Neural crest cell (in vitro differentiated cells): ENCODE measurements at regions not wholly inside any gene's neighbourhood (a gene's known extent, or its start where the extent isn't known, plus 50 kb on each side); places are given as distances from the start of the nearest gene placed in this dataset.

Experiments
- DNase-seq: peaks from one replicate; pipeline ENCODE4 v3.0.0; 2021; ENCODE audit warnings: low read depth, mixed read lengths, low spot score
- H3K27ac Mint-ChIP-seq: one replicate; pipeline ENCODE4 v1.8.0; 2021; ENCODE audit warnings: mild to moderate bottlenecking, mixed read lengths; ENCODE audit not compliant: unreplicated experiment
- H3K27me3 Mint-ChIP-seq: 2 replicates; pipeline ENCODE4 v1.8.0; 2021; ENCODE audit warnings: low read depth, mild to moderate bottlenecking, mixed read lengths
- H3K36me3 Mint-ChIP-seq: 2 replicates; pipeline ENCODE4 v1.8.0; 2021; ENCODE audit warnings: low read depth, mild to moderate bottlenecking, mixed read lengths
- H3K4me1 Mint-ChIP-seq: 2 replicates; pipeline ENCODE4 v1.8.0; 2021; ENCODE audit warnings: mixed read lengths
- H3K4me3 Mint-ChIP-seq: one replicate; pipeline ENCODE4 v1.8.0; 2021; ENCODE audit warnings: mild to moderate bottlenecking, mixed read lengths
- H3K9me3 Mint-ChIP-seq: 2 replicates; pipeline ENCODE4 v1.8.0; 2021; ENCODE audit warnings: mixed read lengths
- TF ChIP-seq, protein P1 (sequence below): fragments of 200-600 bp; sonication (generic); conservative IDR thresholded peaks from 2 replicates; pipeline ENCODE4 v1.5.0; 2021; ENCODE audit warnings: antibody characterized with exemption, mild to moderate bottlenecking

DNA sequence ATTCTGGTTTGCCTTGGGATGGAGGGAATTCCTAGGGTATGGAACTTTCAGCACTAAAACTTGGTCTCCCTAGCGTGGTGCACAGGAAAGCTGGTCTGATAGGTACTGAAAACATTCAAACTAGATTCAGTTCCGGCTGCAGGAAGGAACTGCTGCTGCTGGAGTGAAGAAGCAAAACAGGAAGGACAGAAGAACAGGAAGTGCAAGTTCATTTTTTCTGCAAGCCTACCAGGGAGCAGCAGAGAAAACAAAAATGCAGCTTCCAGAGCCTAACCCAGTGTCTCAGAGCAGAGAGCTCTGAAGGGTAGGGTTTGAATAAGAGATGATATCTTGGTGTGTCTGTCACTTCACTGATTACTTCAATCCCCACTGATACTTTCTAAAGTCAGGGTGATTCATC lies 165.2 kb downstream of the VRK1 start:
- Mint-ChIP-seq H3K27ac (no peak overlapping the region), H3K27me3 (no peaks in the 10 kb centered on the region), H3K4me3 (no peak overlapping the region), H3K36me3 (peaks cover 2% of the 10 kb centered on the region), H3K4me1 (no peaks in the 10 kb centered on the region), H3K9me3 (peaks cover 4% of the 10 kb centered on the region)
- DNase-seq = no peak
- TF ChIP-seq, protein P1, sequence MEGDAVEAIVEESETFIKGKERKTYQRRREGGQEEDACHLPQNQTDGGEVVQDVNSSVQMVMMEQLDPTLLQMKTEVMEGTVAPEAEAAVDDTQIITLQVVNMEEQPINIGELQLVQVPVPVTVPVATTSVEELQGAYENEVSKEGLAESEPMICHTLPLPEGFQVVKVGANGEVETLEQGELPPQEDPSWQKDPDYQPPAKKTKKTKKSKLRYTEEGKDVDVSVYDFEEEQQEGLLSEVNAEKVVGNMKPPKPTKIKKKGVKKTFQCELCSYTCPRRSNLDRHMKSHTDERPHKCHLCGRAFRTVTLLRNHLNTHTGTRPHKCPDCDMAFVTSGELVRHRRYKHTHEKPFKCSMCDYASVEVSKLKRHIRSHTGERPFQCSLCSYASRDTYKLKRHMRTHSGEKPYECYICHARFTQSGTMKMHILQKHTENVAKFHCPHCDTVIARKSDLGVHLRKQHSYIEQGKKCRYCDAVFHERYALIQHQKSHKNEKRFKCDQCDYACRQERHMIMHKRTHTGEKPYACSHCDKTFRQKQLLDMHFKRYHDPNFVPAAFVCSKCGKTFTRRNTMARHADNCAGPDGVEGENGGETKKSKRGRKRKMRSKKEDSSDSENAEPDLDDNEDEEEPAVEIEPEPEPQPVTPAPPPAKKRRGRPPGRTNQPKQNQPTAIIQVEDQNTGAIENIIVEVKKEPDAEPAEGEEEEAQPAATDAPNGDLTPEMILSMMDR = no peak

DNA sequence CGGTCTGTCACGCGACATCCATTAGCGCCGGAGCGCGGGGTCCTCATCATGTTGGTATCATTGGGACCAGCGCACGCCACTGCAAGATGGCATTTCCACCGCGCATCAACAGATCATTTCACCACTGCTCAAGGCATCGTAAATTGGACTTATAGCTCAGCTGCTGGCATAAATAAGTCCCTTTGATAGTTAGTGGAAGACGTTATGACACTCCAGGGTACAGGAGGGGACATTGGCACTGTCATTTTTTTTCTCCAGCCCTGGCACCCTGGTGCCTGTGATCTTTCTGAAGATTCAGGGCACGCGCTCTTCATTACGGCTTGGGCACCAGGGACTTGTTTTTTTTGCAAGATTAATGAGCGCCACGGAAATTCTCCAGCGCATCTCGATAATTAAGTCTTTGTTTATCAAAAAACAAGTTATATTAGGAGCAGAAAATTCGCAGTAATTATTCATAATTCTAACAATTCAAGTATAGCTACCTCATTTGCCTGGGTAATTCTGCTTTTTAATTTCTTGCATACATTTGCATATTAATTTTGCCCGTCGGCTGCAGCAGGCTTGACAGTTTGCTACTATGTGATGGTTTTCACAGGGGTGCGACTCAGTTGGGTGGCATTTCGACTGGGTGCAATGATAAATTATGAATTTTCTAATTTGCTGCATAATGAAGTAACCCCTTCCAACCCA lies 167.7 kb downstream of the VRK1 start:
- TF ChIP-seq, protein P1 = no peak
- no peaks in the 10 kb centered on the region for H3K27me3 Mint-ChIP-seq
- no peak for DNase-seq
- no peak overlapping the region for H3K27ac Mint-ChIP-seq
- H3K4me3 Mint-ChIP-seq = no peak overlapping the region
- H3K9me3 Mint-ChIP-seq = peaks cover 5% of the 10 kb centered on the region
- H3K4me1 Mint-ChIP-seq = no peaks in the 10 kb centered on the region
- peaks cover 5% of the 10 kb centered on the region for H3K36me3 Mint-ChIP-seq

DNA sequence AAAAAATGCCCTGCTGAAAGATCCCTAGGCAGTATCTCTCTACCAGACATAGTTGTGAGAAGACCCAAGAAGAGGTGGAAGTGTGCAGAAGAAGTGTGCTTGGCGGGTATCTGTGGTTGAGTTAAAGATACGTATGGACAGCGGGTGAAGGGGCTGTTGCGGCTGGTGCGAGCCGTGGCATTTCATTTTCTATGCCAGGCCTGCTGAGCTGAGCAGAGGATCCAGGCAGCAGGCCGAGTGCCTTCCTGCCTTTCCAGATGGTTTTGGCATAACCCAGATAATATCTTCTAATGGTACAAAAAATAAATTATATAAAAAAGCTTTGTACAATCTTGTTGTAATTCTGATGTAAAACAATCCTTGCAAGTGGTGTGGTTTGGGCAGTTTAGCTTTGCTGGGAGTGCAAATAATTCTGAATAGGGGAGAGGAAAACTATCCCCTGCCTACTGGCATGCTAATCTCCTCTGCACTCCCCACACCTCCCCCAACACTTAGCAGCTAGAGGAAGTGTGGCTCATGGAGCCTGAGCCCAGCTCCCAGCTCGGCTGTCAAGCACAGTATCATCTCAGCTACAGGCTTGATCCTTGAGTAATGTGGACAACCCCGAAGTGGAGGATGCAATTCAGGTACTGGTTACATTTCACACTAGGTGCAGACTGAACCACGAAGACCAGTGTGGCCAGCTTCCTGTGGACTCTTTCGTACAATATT lies 168.9 kb downstream of the VRK1 start:
- TF ChIP-seq, protein P1 = no peak
- H3K27me3 Mint-ChIP-seq = no peaks in the 10 kb centered on the region
- peaks cover 5% of the 10 kb centered on the region for H3K36me3 Mint-ChIP-seq
- H3K27ac Mint-ChIP-seq = no peak overlapping the region
- H3K4me1 Mint-ChIP-seq = no peaks in the 10 kb centered on the region
- H3K4me3 Mint-ChIP-seq = no peak overlapping the region
- DNase-seq = no peak
- H3K9me3 Mint-ChIP-seq = peaks cover 5% of the 10 kb centered on the region

DNA sequence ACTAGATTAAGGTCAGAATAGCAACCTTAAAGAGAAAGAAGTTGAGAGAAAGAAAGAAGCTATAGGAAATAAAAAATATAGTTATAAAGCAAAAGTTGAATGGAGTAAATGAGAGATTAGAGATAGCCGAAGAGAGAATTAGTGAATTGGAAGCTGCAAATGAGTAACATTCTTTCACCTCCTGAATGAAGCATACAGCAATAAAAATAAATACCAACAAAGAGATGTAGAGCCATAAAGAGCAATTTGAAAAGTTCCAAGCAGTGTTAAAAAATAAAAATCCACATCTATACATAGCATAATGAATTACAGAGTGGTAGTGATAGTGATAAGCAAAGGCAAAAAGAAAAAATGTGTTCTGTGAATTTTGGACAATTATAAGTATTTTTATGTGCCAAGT lies 177.9 kb downstream of the VRK1 start:
- peaks cover 16% of the 10 kb centered on the region for H3K36me3 Mint-ChIP-seq
- DNase-seq = no peak

DNA sequence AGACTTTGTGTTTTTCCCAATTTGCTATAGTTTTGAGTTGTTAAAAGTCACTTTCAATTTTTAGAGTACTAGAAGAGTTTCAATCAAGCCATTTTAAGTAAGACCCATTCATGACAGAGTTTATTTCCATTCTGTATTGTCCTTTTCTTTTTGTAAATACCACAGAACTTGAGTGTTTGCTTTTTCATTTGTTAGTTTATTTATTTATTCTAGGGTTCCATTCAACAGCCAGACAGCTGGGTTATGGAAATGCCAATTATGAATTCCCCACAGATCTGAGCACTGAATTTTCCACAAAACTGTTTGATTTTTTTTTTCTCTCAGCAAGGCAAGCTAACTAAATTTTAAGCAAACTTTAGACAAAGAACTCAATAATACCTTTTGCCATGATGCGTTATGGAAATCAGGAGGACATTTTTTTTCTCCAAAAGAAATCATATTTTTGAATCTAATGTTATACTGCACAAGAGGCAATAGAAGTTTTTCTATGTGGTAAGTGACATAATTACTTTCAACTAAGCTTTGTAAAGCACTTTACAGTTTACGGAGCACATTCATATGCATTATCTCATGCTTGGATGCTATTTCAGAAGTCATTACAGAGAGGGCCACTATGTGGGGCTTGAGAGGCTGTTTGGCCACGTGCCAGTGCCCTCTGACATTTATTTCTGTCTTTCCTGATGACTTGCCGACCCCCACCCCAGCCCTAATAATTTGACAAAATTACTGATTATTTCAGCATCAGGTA lies 181.5 kb downstream of the VRK1 start:
- peaks cover 8% of the 10 kb centered on the region for H3K9me3 Mint-ChIP-seq
- no peaks in the 10 kb centered on the region for H3K4me1 Mint-ChIP-seq
- no peak overlapping the region for H3K27ac Mint-ChIP-seq
- H3K4me3 Mint-ChIP-seq = no peak overlapping the region
- DNase-seq = no peak
- H3K27me3 Mint-ChIP-seq = no peaks in the 10 kb centered on the region
- peaks cover 13% of the 10 kb centered on the region for H3K36me3 Mint-ChIP-seq
- TF ChIP-seq, protein P1 = no peak

More for the DNA sequence above, 177.9 kb downstream of the VRK1 start:
- H3K4me3 Mint-ChIP-seq = no peak overlapping the region
- TF ChIP-seq, protein P1 = no peak
- peaks cover 12% of the 10 kb centered on the region for H3K9me3 Mint-ChIP-seq
- H3K27ac Mint-ChIP-seq = no peak overlapping the region
- no peaks in the 10 kb centered on the region for H3K27me3 Mint-ChIP-seq
- H3K4me1 Mint-ChIP-seq = no peaks in the 10 kb centered on the region
